HepG2 (cell line): ENCODE measurements at regions not wholly inside any gene's neighbourhood (a gene's known extent, or its start where the extent isn't known, plus 50 kb on each side); places are given as distances from the start of the nearest gene placed in this dataset.

ENCODE experiments used
- ATAC-seq: fragments of 200-7000 bp; cut with Tn5 transposase; 3 replicates; pipeline ENCODE4 v1.9.1; 2020; ENCODE audit warnings: mild to moderate bottlenecking, moderate library complexity
- BruUV-seq: library from RNA; stranded (reverse); fragments of 400-500 nt; replicated peaks from 2 replicates; lab custom pipeline; 2021; lab: Mats Ljungman, UMichigan
- CTCF ChIA-PET: fragments of 300-600 bp; formaldehyde crosslinking; extraction: SDS; loops from one replicate; lab custom pipeline; 2021; ENCODE audit warnings: low total read pairs, inconsistent platforms, low intra/inter-chr PET ratio; lab: Yijun Ruan, JAX
- POLR2A ChIA-PET: fragments of 350-600 bp; sonication (Branson Sonifier 250); formaldehyde crosslinking; loops from one replicate; lab custom pipeline; 2020; ENCODE audit warnings: antibody characterized with exemption, inconsistent platforms; lab: Yijun Ruan, JAX
- DNase-seq: peaks from one replicate; pipeline ENCODE4 v3.0.0-alpha.2; 2015; ENCODE audit warnings: low spot score
- FAIRE-seq: peaks from 3 replicates; lab custom pipeline; 2011; peaks lifted over from hg19 to GRCh38; lab: Jason Lieb, UNC
- H2AFZ ChIP-seq: one replicate; pipeline ENCODE4 v1.6.1; 2011; ENCODE audit warnings: low read length, inconsistent platforms
- H3K27ac ChIP-seq: fragments of 300-600 bp; 3 replicates; pipeline ENCODE4 v1.8.0; 2011; ENCODE audit warnings: mixed run types, mild to moderate bottlenecking, mixed read lengths, low read length, inconsistent platforms; ENCODE audit not compliant: insufficient read depth; ENCODE audit errors: extremely low read length
- H3K27me3 ChIP-seq, 2 experiments: fragments of 200-600 bp in 1 of 2; 2 replicates in 1 of 2; 3 replicates in 1 of 2; pipeline versions ENCODE4 v1.6.0 to v1.8.0; 2011; ENCODE audit warnings: low read length in 2 of 2, mild to moderate bottlenecking in 2 of 2, moderate library complexity in 2 of 2, inconsistent platforms in 1 of 2; ENCODE audit not compliant: insufficient read depth in 2 of 2, control insufficient read depth in 1 of 2
- H3K36me3 ChIP-seq, 2 experiments: fragments of 200-600 bp in 1 of 2; replicated peaks in 1 of 2; 2 replicates in 1 of 2; 3 replicates in 1 of 2; pipeline versions ENCODE4 v1.5.1 to v1.8.0; 2011; ENCODE audit warnings: low read length in 2 of 2, inconsistent platforms in 1 of 2; ENCODE audit not compliant: insufficient read depth in 2 of 2, control insufficient read depth in 1 of 2
- H3K4me1 ChIP-seq: 2 replicates; pipeline ENCODE4 v1.5.1; 2012; ENCODE audit warnings: low read length, inconsistent platforms; ENCODE audit not compliant: insufficient read depth
- H3K4me2 ChIP-seq: 2 replicates; pipeline ENCODE4 v1.6.0; 2011; ENCODE audit warnings: low read depth, low read length, inconsistent platforms
- H3K4me3 ChIP-seq, 3 experiments: fragments of 200-600 bp in 1 of 3; sonication (generic), shearing (Covaris generic) in 1 of 3; replicated peaks in 1 of 3; 2 replicates each; pipeline ENCODE4 v1.5.1; 2011 to 2016; ENCODE audit warnings: low read length in 3 of 3, inconsistent platforms in 2 of 3, low read depth in 2 of 3, mild to moderate bottlenecking in 2 of 3, control low read depth in 1 of 3, mixed read lengths in 1 of 3; ENCODE audit not compliant: insufficient read depth in 1 of 3
- H3K79me2 ChIP-seq: one replicate; pipeline ENCODE4 v1.6.1; 2011; ENCODE audit warnings: low read length, inconsistent platforms; ENCODE audit not compliant: insufficient read depth
- H3K9ac ChIP-seq: 2 replicates; pipeline ENCODE4 v1.6.0; 2011; ENCODE audit warnings: mild to moderate bottlenecking, low read depth, low read length, inconsistent platforms; ENCODE audit not compliant: insufficient read depth
- H3K9me3 ChIP-seq: 2 replicates; pipeline ENCODE4 v1.5.1; 2012; ENCODE audit warnings: mild to moderate bottlenecking, low read length
- H4K20me1 ChIP-seq: 2 replicates; pipeline ENCODE4 v1.6.0; 2011; ENCODE audit warnings: inconsistent platforms, mild to moderate bottlenecking, low read length, moderate library complexity; ENCODE audit not compliant: insufficient read depth
- ARID3A ChIP-seq: IDR thresholded peaks from 2 replicates; pipeline ENCODE4 v1.6.1; 2012; ENCODE audit warnings: low read depth, low read length, improper control_type of control experiment
- CERS6 ChIP-seq: sonication (generic); formaldehyde crosslinking; IDR thresholded peaks from 2 replicates; pipeline ENCODE4 v1.5.0; 2020; ENCODE audit warnings: missing genetic modification reagents
- CSRNP2 ChIP-seq: sonication (generic); formaldehyde crosslinking; conservative IDR thresholded peaks from 2 replicates; pipeline ENCODE4 v1.8.0; 2022; ENCODE audit warnings: low read depth, missing genetic modification reagents
- ETV5 ChIP-seq: IDR thresholded peaks from 2 replicates; pipeline ENCODE4 v1.6.1; 2018; ENCODE audit warnings: missing biosample characterization, missing genetic modification reagents, inconsistent platforms, borderline replicate concordance
- FOXP4 ChIP-seq: sonication (generic); formaldehyde crosslinking; IDR thresholded peaks from 2 replicates; pipeline ENCODE4 v1.4.0; 2020; ENCODE audit warnings: missing genetic modification reagents
- PHF21A ChIP-seq: sonication (generic); formaldehyde crosslinking; IDR thresholded peaks from 2 replicates; pipeline ENCODE4 v1.5.0; 2020; ENCODE audit warnings: mild to moderate bottlenecking, missing genetic modification reagents
- SSRP1 ChIP-seq: IDR thresholded peaks from 2 replicates; pipeline ENCODE4 v1.6.1; 2016; ENCODE audit warnings: control low read depth
- STAT5B ChIP-seq: sonication (generic); formaldehyde crosslinking; IDR thresholded peaks from 2 replicates; pipeline ENCODE4 v1.4.0; 2020; ENCODE audit warnings: missing genetic modification reagents
- ZBTB34 ChIP-seq: sonication (generic); formaldehyde crosslinking; IDR thresholded peaks from 2 replicates; pipeline ENCODE4 v1.8.0; 2022; ENCODE audit warnings: mild to moderate bottlenecking, missing genetic modification reagents
- ZBTB46 ChIP-seq: sonication (generic); formaldehyde crosslinking; IDR thresholded peaks from 2 replicates; pipeline ENCODE4 v1.4.0; 2020; ENCODE audit warnings: mild to moderate bottlenecking, missing genetic modification reagents, borderline replicate concordance
- ZFAT ChIP-seq: sonication (generic); formaldehyde crosslinking; conservative IDR thresholded peaks from 2 replicates; pipeline ENCODE4 v1.8.1; 2023; ENCODE audit warnings: missing genetic modification reagents, inconsistent platforms
- ZNF275 ChIP-seq: sonication (generic); formaldehyde crosslinking; IDR thresholded peaks from 2 replicates; pipeline ENCODE4 v1.8.0; 2022; ENCODE audit warnings: missing genetic modification reagents, mild to moderate bottlenecking, inconsistent platforms, borderline replicate concordance
- WGBS: methylation state at CpG from one replicate; pipeline ENCODE4 v1.1.6; 2017; ENCODE audit warnings: low lambda C conversion rate; 5-methylcytosine and 5-hydroxymethylcytosine counted together
- in situ Hi-C: cut with HindIII; loops from 2 replicates; pipeline ENCODE4 v1.10.0; 2017; ENCODE audit warnings: low pct_unique_long_range_greater_than_20kb; ENCODE audit not compliant: extremely low pct_ligation_motif_present
- intact Hi-C: fragments of 100-400 bp; cut with micrococcal nuclease; formaldehyde crosslinking; loops from one replicate; pipeline ENCODE4 v1.10.0; 2022; ENCODE audit not compliant: unreplicated experiment

- no peak for TF ChIP-seq PHF21A (CRISPR knock-in tag)
- TF ChIP-seq ETV5 (CRISPR knock-in tag): no peak
- no peak for TF ChIP-seq ZBTB34 (CRISPR knock-in tag)
- TF ChIP-seq STAT5B (CRISPR knock-in tag): no peak
- TF ChIP-seq CERS6 (CRISPR knock-in tag): no peak
- no peak for TF ChIP-seq FOXP4
Measured at GRCh38 chr1:188247255-188247654, 1418.5 kb downstream of the PLA2G4A start (continued).

- in situ Hi-C loops: no loop called here
- CTCF ChIA-PET: no interaction called here
- TF ChIP-seq SSRP1 (CRISPR knock-in tag) (no peak), ZNF275 (no peak), ARID3A (no peak), CSRNP2 (CRISPR knock-in tag) (no peak), ZBTB46 (CRISPR knock-in tag) (no peak), ZFAT (no peak)
Measured at GRCh38 chr1:188249811-188250210, 1421.1 kb downstream of the PLA2G4A start.

More at GRCh38 chr1:188249811-188250210, 1421.1 kb downstream of the PLA2G4A start:
- Histone ChIP-seq H4K20me1 (no peaks in the 10 kb centered on the region), H3K27me3 (no peaks in the 10 kb centered on the region), H3K9ac (no peak overlapping the region), H2AFZ (no peak overlapping the region), H3K4me1 (no peaks in the 10 kb centered on the region), H3K79me2 (no peaks in the 10 kb centered on the region), H3K9me3 (no peaks in the 10 kb centered on the region), H3K27ac (no peak overlapping the region), H3K4me2 (no peak overlapping the region), H3K4me3 (no peak overlapping the region), H3K36me3 (no peaks in the 10 kb centered on the region)
- no peak for FAIRE-seq
- no peak for ATAC-seq
- POLR2A ChIA-PET: no interaction called here
- no peak for DNase-seq
- no TSS peak for BruUV-seq
- WGBS: 0% methylated on average over 2 of the region's 2 CpGs
- intact Hi-C loops: no loop called here
